NCI-H2196 treated with DMSO at 0.1 percent for 48 hours (cell line): ENCODE measurements at regions not wholly inside any gene's neighbourhood (a gene's known extent, or its start where the extent isn't known, plus 50 kb on each side); places are given as distances from the start of the nearest gene placed in this dataset.

Experiments used
- DNase-seq: peaks from one replicate; lab custom pipeline; 2025; ENCODE audit not compliant: unreplicated experiment; lab: John Stamatoyannopoulos, UW

- no peak for DNase-seq
Measured at GRCh38 chr1:208413006-208413405, 168.8 kb upstream of the PLXNA2 start.

GRCh38 chr1:208418667-208419066, 174.5 kb upstream of the PLXNA2 start:
- DNase-seq, result no peak

DNA sequence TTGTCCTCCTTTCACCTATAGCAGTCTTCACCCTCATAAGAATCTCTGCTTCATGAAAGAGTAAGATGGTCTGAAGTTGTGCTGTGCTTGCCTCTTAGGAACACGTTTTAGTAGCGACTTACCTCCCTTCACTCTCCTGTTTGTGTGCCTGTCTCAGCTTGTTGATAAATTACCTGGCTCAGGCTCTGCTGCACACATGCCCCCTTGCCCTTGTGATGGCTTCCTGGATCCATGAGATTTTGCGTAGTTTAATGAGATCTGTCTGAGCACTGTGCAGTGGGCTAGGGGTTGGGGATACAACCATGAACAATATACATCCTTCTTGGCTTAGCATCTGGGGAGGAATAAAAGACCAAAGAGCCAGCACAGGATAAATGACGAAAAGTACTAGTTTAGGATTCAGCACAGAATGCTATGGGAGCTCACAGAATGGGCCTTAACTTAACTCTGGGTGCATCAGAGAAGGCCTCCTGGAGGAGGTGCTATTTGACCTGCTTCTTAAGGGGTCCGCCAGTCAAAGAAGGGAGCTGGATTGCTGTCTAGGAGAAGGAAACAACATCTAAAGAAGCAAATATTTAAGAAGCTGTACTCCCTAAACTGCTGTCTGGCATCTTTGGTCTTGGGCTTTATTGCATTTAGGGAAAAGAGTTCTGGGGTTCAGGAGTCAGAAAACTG, 175.7 kb upstream of the PLXNA2 start:
- DNase-seq, result no peak

DNA sequence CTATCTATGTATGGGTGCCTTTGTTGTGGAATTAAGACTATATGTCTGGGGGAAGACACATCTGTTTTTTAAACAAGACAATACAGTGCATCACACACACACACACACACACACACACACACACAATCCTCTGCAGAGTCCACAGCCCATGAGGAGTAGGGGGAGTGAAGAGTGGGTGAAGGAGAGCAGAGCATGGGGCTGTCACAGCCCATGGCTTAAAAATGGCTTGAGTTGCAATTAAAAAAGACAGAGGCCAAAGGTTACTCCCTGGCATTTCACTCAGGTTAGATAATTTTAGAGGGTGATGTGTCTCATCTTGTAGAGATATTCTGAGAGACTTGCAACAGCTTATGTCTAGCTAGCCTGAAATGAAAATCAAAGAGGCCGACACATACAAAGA, 176.5 kb upstream of the PLXNA2 start:
- DNase-seq, result no peak

DNA sequence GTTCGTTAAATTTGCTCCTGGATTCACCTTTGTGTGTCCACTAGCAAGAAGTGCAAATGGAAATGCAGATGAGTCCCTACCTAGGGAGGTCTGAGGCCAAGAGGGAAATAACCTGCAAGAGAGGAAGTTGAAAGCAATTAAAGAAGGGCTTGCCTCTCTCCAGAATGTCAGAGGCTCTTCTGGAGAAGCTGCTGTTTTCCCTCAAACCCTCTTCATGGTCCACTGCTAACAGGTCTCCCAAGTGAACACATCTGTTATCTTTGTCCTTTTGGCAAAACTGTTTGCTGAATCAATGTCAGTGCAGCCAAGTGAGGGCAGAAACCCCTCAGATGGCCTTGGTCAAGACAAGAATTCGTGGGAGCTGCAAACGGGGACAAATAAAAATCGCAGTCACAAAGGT, 177.3 kb upstream of the PLXNA2 start:
- no peak for DNase-seq

DNA sequence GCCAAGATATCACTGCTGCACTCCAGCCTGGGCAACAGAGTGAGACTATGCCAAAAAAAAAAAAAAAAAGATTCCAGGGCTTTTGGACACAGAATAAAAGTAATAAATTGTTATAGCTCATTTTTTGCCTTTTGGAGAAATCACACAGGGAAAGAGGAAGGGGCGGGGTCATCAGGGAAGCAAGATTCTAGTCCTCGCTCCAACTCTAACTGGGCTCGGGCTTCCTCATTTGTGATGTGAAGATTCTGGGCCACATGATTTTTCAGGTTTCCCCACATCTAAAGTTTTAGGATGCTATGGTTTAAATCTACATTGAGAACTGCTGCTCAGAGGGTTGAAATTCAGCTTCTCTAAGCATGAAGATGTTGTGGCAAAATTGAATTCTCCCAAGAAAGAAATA, 179.3 kb upstream of the PLXNA2 start:
- no peak for DNase-seq

DNA sequence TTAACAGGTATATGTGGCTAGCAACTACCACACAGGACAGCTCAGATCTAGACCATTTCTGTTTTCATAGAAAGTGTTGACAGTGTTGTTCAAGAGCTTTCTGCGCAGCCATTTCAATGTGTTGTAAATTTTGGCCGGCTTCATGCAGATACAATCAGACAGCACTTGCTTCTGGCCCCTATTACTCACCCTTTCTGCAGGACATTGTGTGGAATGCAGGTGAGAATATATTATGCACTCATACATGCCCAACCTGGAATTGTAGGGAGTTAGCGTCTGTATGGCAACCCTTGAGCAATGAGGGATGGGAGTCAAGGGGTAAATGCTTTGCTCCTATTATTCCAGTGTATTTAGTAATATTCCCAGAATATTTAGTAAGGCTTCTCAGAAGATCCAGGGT, 180.9 kb upstream of the PLXNA2 start:
- DNase-seq, result no peak

DNA sequence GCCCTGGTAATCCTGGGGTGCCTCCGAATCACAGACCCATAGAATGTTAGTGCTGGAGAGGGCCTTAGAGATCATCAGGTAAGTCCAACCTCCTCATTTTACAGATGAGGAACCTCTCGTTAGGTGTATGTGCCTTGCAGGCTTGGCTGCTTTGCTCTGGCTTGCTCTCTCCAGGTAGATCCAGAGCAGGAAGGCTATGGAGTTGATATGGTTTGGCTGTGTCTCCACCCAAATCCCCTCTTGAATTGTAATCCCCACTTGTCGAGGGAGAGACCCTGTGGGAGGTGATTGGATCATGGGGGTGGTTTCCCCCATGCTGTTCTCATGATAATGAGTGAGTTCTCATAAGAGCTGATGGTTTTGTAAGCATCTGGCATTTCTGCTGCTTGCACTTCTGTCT, 186.0 kb upstream of the PLXNA2 start:
- DNase-seq, result no peak

DNA sequence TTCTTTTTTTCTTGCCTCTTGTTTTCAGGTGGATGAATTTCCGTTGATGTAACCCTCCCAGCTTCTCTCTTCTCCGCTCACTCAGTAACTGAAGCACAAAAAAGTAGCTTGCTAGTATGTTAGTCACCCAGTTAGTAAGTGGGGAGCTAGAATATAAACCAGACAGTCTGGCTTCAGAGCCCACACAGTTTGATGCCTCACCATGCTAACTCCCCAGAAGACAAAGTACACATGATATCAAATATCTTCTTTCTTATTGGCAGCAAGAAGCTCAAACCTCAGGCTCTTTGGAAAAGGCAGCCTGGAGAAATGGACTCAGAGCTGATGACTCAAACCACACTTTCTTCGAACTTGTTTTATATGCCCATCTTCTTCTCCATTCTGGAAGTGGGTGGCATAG, 187.5 kb upstream of the PLXNA2 start:
- DNase-seq, result no peak

- DNase-seq, result no peak
Measured at GRCh38 chr1:208432346-208432745, 188.2 kb upstream of the PLXNA2 start.

DNA sequence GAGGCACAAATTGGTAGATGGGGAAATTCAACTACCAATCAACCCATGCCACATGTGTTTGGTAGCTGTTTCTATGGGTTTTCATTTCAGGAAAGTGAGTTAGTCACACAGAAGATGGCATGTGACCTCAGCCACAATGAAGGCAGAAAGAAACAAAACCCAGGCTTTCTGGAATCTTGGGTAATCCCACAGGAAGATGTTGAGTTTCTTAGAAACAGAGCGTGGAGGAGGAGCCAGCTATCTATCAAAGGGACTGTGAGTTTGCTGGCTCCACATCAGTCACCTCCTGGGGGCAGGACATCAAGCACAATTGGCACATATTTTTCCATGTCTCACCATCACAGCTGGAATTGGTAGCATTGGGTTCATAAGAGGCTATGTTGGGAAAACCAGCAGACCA, 188.9 kb upstream of the PLXNA2 start:
- DNase-seq, result no peak

DNA sequence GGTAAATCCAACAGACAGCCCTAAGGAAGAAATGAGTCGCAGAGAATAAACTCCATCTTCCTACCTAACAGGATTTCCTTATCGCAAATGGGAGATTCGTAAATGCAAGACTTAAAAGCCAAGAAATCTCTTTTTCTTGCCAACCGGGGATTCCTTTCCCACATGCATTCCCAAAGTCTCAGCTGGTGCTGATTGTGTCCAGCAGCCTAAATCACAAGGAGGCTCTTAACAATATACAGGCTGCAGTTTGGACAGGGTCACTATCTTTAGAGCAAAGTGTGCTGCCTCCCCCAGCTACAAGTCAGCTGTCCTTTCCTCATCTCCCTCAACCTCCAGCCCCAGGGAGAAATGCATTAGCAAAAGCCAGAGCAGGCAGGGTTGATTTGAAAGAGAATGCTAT, 189.8 kb upstream of the PLXNA2 start:
- DNase-seq, result no peak

DNA sequence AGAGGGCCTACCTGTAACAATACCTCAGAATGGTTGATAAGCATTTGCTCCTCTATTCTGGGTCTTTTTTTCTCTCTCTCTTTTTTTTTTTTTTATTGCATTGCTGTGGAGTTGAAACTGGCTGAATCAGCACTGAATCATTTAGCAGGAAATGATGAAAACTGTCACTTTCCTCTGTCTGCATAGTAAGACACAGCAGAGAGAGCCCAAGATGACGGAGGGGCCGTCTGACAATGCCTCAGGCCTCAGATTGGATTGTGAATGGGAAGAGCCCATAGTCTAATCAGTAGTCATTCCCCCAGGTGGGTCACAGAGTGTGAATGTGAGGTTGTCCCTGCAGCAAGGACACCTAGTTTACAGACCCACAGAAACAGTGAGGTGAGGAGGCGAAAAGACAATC, 193.2 kb upstream of the PLXNA2 start:
- DNase-seq, result no peak

DNA sequence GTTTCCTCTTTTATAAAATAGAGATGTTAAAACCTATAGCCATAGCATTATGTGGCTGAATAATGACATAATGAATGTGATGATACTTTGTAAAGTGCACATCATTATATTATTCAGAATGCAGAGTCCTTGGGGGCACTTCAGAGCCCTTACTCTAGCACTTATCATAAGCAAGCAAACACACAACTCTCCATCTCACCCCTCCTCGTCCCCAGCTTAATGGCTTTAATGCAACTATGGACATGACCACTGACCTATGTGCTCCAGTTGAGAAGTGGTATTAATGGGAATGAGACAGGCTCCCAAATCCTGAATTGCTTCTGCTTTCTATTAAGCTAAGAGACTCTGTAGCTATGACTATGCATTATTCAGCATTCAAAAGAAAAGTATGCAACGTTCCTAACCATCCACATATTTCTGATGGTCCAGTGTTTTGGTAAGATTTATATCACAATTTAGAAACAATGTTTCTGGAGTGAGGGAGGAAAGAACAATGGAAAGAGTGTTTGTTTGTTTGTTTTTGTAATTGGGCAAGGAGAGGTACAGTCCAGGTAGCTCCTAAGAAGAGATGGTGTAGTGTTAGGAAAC, 194.0 kb upstream of the PLXNA2 start:
- DNase-seq, result no peak

GRCh38 chr1:208445758-208446203, 201.6 kb upstream of the PLXNA2 start:
- no peak for DNase-seq

DNA sequence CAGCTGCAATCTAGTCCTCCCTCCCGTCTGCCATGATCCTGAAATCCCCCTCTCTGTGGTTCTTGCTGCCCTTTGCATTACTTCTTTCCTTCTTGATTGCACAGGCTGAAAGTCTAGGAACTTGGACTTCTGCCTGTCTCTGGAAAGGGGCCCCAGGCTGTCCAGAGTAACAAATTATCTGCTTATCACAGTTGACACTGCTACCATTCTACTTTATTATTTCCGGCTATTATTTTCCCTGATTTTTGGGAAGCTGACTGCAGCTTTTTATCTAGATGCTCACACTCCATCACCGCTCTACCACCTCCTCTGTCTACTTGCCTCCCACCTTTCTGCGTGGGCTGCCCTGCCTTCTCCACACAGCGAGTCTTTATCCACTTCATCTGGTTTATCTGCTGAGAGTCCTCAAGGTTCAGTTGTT, 202.1 kb upstream of the PLXNA2 start:
- no peak for DNase-seq

- DNase-seq, result no peak
Measured at GRCh38 chr1:208448425-208448824, 204.2 kb upstream of the PLXNA2 start.

DNA sequence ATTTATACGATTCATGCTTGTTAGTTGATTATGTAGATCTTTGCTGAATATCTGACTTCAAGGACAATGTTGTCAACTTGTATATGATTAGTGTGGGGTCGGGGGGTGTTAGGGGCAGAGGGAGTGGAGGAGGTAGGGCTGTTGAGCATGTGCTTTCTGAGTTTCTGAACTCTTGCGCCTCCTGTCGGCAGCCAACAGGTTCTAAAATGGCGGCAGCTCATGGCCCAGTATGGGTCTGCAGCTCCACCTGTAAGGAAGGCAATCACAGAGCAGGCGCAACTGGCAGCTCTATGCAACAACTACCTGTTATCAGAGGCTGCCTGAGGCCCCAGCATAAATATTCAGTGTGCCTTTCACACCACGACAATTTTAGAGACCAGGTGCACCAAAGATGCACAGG, 205.8 kb upstream of the PLXNA2 start:
- DNase-seq, result no peak

GRCh38 chr1:208450958-208451357, 206.8 kb upstream of the PLXNA2 start:
- no peak for DNase-seq

DNA sequence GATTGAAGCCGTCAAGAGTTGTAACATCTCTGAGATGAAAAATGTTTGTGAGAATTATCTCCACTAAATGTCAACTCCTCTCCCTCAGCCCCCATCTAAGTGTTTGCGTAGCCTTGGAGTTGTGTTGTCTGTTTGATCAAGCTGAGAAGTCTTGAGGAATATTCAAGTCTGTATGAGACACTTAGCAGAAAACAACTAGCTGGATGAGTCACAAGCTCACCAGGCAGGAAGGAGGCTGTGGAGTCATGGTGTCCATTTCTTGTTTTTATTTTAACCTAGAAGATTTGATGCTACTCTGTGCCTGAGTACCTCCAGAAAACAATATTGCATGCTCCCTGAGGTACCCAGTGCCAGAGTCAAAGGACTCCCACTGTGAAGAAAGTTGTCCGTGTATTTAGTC, 211.6 kb upstream of the PLXNA2 start:
- DNase-seq, result no peak

DNA sequence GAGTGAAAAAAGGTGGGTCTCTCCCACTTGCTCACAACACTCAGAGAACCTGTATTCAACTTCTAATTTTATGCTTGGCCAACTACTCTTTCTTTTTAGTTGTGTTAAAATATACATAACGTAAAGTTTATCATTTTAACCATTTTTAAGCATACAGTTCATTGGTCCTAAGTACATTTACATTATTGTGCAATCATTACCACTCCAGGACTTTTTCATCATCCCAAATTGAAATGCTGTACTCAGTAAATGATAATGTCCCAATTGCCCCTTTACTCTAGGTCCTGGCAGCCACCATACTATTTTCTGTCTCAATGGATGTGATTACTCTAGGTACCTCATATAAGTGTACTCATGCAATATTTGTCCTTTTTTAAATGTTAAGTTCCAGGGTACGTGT, 212.3 kb upstream of the PLXNA2 start:
- DNase-seq, result no peak

DNA sequence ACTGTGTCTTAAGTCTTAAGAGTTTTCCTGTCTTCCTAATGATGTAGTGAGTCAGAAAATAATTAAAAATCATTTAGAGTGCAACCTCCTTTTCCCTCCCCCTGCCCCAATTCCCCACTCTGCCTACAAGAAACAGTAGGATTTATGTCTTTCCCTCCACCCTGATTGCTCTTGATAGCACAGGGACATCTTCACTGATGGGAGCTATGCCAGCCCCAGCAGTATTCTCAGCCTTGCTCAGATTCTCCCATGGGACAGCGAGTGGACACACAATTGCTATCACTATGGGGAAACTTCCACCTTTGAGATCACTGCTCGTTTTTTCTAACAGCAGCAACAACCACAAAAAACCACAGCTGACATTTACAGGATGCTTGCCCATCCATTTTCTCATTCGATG, 216.6 kb upstream of the PLXNA2 start:
- no peak for DNase-seq

- no peak for DNase-seq
Measured at GRCh38 chr1:208461680-208462079, 217.5 kb upstream of the PLXNA2 start.
